GM12892 (cell line): ENCODE measurements at regions not wholly inside any gene's neighbourhood (a gene's known extent, or its start where the extent isn't known, plus 50 kb on each side); places are given as distances from the start of the nearest gene placed in this dataset.
A peak's percentile ranks its signal among the peaks of the same experiment; 100 is the strongest.

Experiments used
- DNase-seq: peaks from one replicate; pipeline ENCODE4 v3.0.0; 2011; ENCODE audit not compliant: insufficient read length
- FAIRE-seq: peaks from 2 replicates; lab custom pipeline; 2011; peaks lifted over from hg19 to GRCh38; lab: Jason Lieb, UNC
- POLR2A ChIP-seq: IDR thresholded peaks from 2 replicates; pipeline ENCODE4 v1.6.1; 2011; ENCODE audit warnings: low read depth, low read length, control low read depth
- POLR2AphosphoS5 ChIP-seq: IDR thresholded peaks from 2 replicates; pipeline ENCODE4 v1.6.1; 2011; ENCODE audit warnings: low read depth, low read length, control low read depth
- TAF1 ChIP-seq: IDR thresholded peaks from 2 replicates; pipeline ENCODE4 v1.6.1; 2011; ENCODE audit warnings: low read depth, mild to moderate bottlenecking, control low read depth, low read length, borderline replicate concordance

GRCh38 chr2:221844212-221845020 lies 272.3 kb upstream of the EPHA4 start:
- TF ChIP-seq POLR2A (no peak), POLR2AphosphoS5 (no peak), TAF1 (no peak)
- peak; percentile 5 for FAIRE-seq
- DNase-seq: no peak

- DNase-seq (no peak), FAIRE-seq (no peak)
- no peak for TF ChIP-seq TAF1
Observed at GRCh38 chr2:221836095-221836494, 264.0 kb upstream of the EPHA4 start.

- FAIRE-seq: no peak
- no peak for DNase-seq
- TF ChIP-seq POLR2AphosphoS5 (no peak), POLR2A (no peak), TAF1 (no peak)
Observed at GRCh38 chr2:221833966-221834365, 261.9 kb upstream of the EPHA4 start.

- DNase-seq (no peak), FAIRE-seq (no peak)
- TF ChIP-seq POLR2AphosphoS5: no peak
- TF ChIP-seq TAF1: no peak
- TF ChIP-seq POLR2A: no peak
Observed at GRCh38 chr2:221831051-221831450, 258.9 kb upstream of the EPHA4 start.

GRCh38 chr2:221822416-221822815 lies 250.3 kb upstream of the EPHA4 start:
- FAIRE-seq: no peak
- DNase-seq: no peak
- TF ChIP-seq POLR2A (no peak), TAF1 (no peak), POLR2AphosphoS5 (no peak)

- FAIRE-seq (no peak), DNase-seq (no peak)
Observed at GRCh38 chr2:221818616-221819320, 246.7 kb upstream of the EPHA4 start.

GRCh38 chr2:221817878-221818277 lies 245.8 kb upstream of the EPHA4 start:
- FAIRE-seq: no peak
- TF ChIP-seq POLR2A (no peak), POLR2AphosphoS5 (no peak), TAF1 (no peak)
- DNase-seq: no peak

More at GRCh38 chr2:221818616-221819320, 246.7 kb upstream of the EPHA4 start:
- TF ChIP-seq POLR2AphosphoS5: no peak
- TF ChIP-seq TAF1: no peak
- no peak for TF ChIP-seq POLR2A

GRCh38 chr2:221817052-221817451 lies 244.9 kb upstream of the EPHA4 start:
- no peak for DNase-seq
- no peak for FAIRE-seq
- TF ChIP-seq POLR2AphosphoS5 (no peak), TAF1 (no peak), POLR2A (no peak)

- TF ChIP-seq POLR2A (no peak), POLR2AphosphoS5 (no peak), TAF1 (no peak)
- FAIRE-seq (no peak), DNase-seq (no peak)
Observed at GRCh38 chr2:221816566-221816965, 244.5 kb upstream of the EPHA4 start.

GRCh38 chr2:221810650-221811049 lies 238.5 kb upstream of the EPHA4 start:
- TF ChIP-seq POLR2AphosphoS5: no peak
- TF ChIP-seq TAF1: no peak
- no peak for TF ChIP-seq POLR2A
- DNase-seq: no peak
- FAIRE-seq: no peak

GRCh38 chr2:221810245-221810644 lies 238.1 kb upstream of the EPHA4 start:
- no peak for DNase-seq
- FAIRE-seq: no peak
- no peak for TF ChIP-seq TAF1

GRCh38 chr2:221808488-221808887 lies 236.4 kb upstream of the EPHA4 start:
- no peak for FAIRE-seq
- TF ChIP-seq TAF1: no peak
- TF ChIP-seq POLR2AphosphoS5: no peak
- DNase-seq: no peak
